Large intestine (tissue), 3 donors: ENCODE measurements at regions not wholly inside any gene's neighbourhood (a gene's known extent, or its start where the extent isn't known, plus 50 kb on each side); places are given as distances from the start of the nearest gene placed in this dataset.
A peak's percentile ranks its signal among the peaks of the same experiment; 100 is the strongest.

Experiments
- DNase-seq, 2 donors: peaks; one replicate each; pipeline versions ENCODE4 v3.0.0 to v3.0.0-alpha.2; 2013
- H3K27ac ChIP-seq: one replicate; pipeline ENCODE4 v1.5.1; 2013; ENCODE audit warnings: low read length
- H3K27me3 ChIP-seq: 2 replicates; pipeline ENCODE4 v1.6.1; 2013; ENCODE audit warnings: low read length; ENCODE audit not compliant: control insufficient read depth, insufficient read depth
- H3K36me3 ChIP-seq: 2 replicates; pipeline ENCODE4 v1.6.1; 2013; ENCODE audit warnings: low read length; ENCODE audit not compliant: control insufficient read depth, insufficient read depth
- H3K4me1 ChIP-seq: one replicate; pipeline ENCODE4 v1.6.1; 2013; ENCODE audit warnings: low read length; ENCODE audit not compliant: control insufficient read depth, insufficient read depth
- H3K4me3 ChIP-seq: one replicate; pipeline ENCODE4 v1.5.1; 2013; ENCODE audit warnings: low read length
- H3K9me3 ChIP-seq: one replicate; pipeline ENCODE4 v1.6.1; 2013; ENCODE audit warnings: mild to moderate bottlenecking, low read depth, low read length, moderate library complexity; ENCODE audit not compliant: control insufficient read depth
- WGBS: methylation state at CpG from one replicate; pipeline ENCODE4 v1.1.5; 2013; ENCODE audit warnings: low lambda C conversion rate; ENCODE audit not compliant: insufficient coverage; 5-methylcytosine and 5-hydroxymethylcytosine counted together

- H3K4me3 ChIP-seq: no peak overlapping the region
- 86% methylated on average over 1 of the region's 8 CpGs for WGBS
- no peak overlapping the region for H3K27ac ChIP-seq
- H3K9me3 ChIP-seq: no peaks in the 10 kb centered on the region
- H3K27me3 ChIP-seq: peaks cover 6% of the 10 kb centered on the region
- H3K4me1 ChIP-seq: no peaks in the 10 kb centered on the region
- no peaks in the 10 kb centered on the region for H3K36me3 ChIP-seq
- no peak for DNase-seq
Measured at GRCh38 chr17:17398188-17398942, 78.4 kb upstream of the MED9 start.

GRCh38 chr17:17398943-17399926 is 77.6 kb upstream of the MED9 start:
- WGBS: 80% methylated on average over 1 of the region's 15 CpGs
- H3K36me3 ChIP-seq: no peaks in the 10 kb centered on the region

GRCh38 chr17:17400070-17400469 is 76.7 kb upstream of the MED9 start:
- no peaks in the 10 kb centered on the region for H3K36me3 ChIP-seq
- H3K4me3 ChIP-seq: no peak overlapping the region
- H3K27me3 ChIP-seq: peaks cover 7% of the 10 kb centered on the region
- no peak for DNase-seq
- no peak overlapping the region for H3K27ac ChIP-seq
- WGBS: no CpG with 5 or more reads among the region's 12 CpGs
- no peaks in the 10 kb centered on the region for H3K9me3 ChIP-seq
- H3K4me1 ChIP-seq: no peaks in the 10 kb centered on the region

More at GRCh38 chr17:17398943-17399926, 77.6 kb upstream of the MED9 start:
- Histone ChIP-seq H3K4me1 (no peaks in the 10 kb centered on the region), H3K4me3 (no peak overlapping the region), H3K9me3 (no peaks in the 10 kb centered on the region), H3K27ac (no peak overlapping the region), H3K27me3 (peaks cover 7% of the 10 kb centered on the region)
- DNase-seq: no peak

- Histone ChIP-seq H3K27me3 (peaks cover 7% of the 10 kb centered on the region), H3K4me3 (no peak overlapping the region), H3K36me3 (no peaks in the 10 kb centered on the region), H3K27ac (no peak overlapping the region), H3K9me3 (no peaks in the 10 kb centered on the region), H3K4me1 (no peaks in the 10 kb centered on the region)
- WGBS: no CpG with 5 or more reads among the region's 14 CpGs
- no peak for DNase-seq
Measured at GRCh38 chr17:17400566-17401184, 76.1 kb upstream of the MED9 start.

GRCh38 chr17:17401271-17401781 is 75.5 kb upstream of the MED9 start:
- H3K27ac ChIP-seq: no peak overlapping the region
- peaks cover 2% of the 10 kb centered on the region for H3K4me1 ChIP-seq
- no peak for DNase-seq
- no peaks in the 10 kb centered on the region for H3K9me3 ChIP-seq
- no peak overlapping the region for H3K4me3 ChIP-seq
- peaks cover 7% of the 10 kb centered on the region for H3K27me3 ChIP-seq
- WGBS: no CpG with 5 or more reads among the region's 12 CpGs
- no peaks in the 10 kb centered on the region for H3K36me3 ChIP-seq

GRCh38 chr17:17402558-17402957 is 74.2 kb upstream of the MED9 start:
- peaks cover 2% of the 10 kb centered on the region for H3K4me1 ChIP-seq
- 80% methylated on average over 1 of the region's 6 CpGs for WGBS
- no peaks in the 10 kb centered on the region for H3K9me3 ChIP-seq
- no peak overlapping the region for H3K4me3 ChIP-seq
- no peak overlapping the region for H3K27ac ChIP-seq
- no peak for DNase-seq
- peaks cover 7% of the 10 kb centered on the region for H3K27me3 ChIP-seq
- no peaks in the 10 kb centered on the region for H3K36me3 ChIP-seq

GRCh38 chr17:17403065-17403464 is 73.7 kb upstream of the MED9 start:
- H3K9me3 ChIP-seq: no peaks in the 10 kb centered on the region
- DNase-seq: no peak
- peaks cover 7% of the 10 kb centered on the region for H3K27me3 ChIP-seq
- H3K36me3 ChIP-seq: no peaks in the 10 kb centered on the region
- no CpG with 5 or more reads among the region's 6 CpGs for WGBS
- no peak overlapping the region for H3K27ac ChIP-seq
- H3K4me3 ChIP-seq: no peak overlapping the region
- peaks cover 2% of the 10 kb centered on the region for H3K4me1 ChIP-seq

GRCh38 chr17:17403899-17404576 is 72.8 kb upstream of the MED9 start:
- no peak overlapping the region for H3K4me3 ChIP-seq
- peak in 1 of 2 donors; percentile 37 for DNase-seq
- WGBS: no CpG with 5 or more reads among the region's 17 CpGs
- H3K4me1 ChIP-seq: peaks cover 2% of the 10 kb centered on the region
- H3K27ac ChIP-seq: no peak overlapping the region
- no peaks in the 10 kb centered on the region for H3K9me3 ChIP-seq
- H3K27me3 ChIP-seq: peaks cover 7% of the 10 kb centered on the region
- H3K36me3 ChIP-seq: no peaks in the 10 kb centered on the region

GRCh38 chr17:17405673-17406072 is 71.1 kb upstream of the MED9 start:
- Histone ChIP-seq H3K36me3 (no peaks in the 10 kb centered on the region), H3K4me1 (peaks cover 2% of the 10 kb centered on the region), H3K27me3 (peaks cover 7% of the 10 kb centered on the region), H3K9me3 (no peaks in the 10 kb centered on the region), H3K4me3 (no peak overlapping the region), H3K27ac (no peak overlapping the region)
- WGBS: no CpG with 5 or more reads among the region's 2 CpGs
- DNase-seq: no peak
